ENCODE measurements at regions not wholly inside any gene's neighbourhood (a gene's known extent, or its start where the extent isn't known, plus 50 kb on each side); places are given as distances from the start of the nearest gene placed in this dataset.

GRCh38 chr18:78765142-78765541, 214.5 kb upstream of the SALL3 start:
- ATAC-seq (no peak), DNase-seq (no peak)
- H3K27ac ChIP-seq, result no peak overlapping the region
- H3K4me1 ChIP-seq, result no peaks in the 10 kb centered on the region
- peaks cover 0 to 13% (median 0%) of the 10 kb centered on the region in 9 donors for H3K27me3 ChIP-seq
- no peaks in the 10 kb centered on the region for H3K36me3 ChIP-seq
- no peak overlapping the region for H3K4me3 ChIP-seq
- peaks cover 0 to 7% (median 0%) of the 10 kb centered on the region in 12 donors for H3K9me3 ChIP-seq
- WGBS, 4 donors, result 84 to 91% (median 88%) methylated on average over 12 of the region's 12 CpGs
- intact Hi-C loops (cut with DNase I), result no loop called here
- TF ChIP-seq POLR2A (IDR thresholded peaks at IDR 0.05) (no peak), CTCF (IDR thresholded peaks at IDR 0.05) (no peak)

- WGBS, 4 donors, result 81 to 87% (median 83%) methylated on average over 23 of the region's 23 CpGs
- no peaks in the 10 kb centered on the region for H3K36me3 ChIP-seq
- no peak for TF ChIP-seq CTCF (IDR thresholded peaks at IDR 0.05)
- no peak for TF ChIP-seq POLR2A (IDR thresholded peaks at IDR 0.05)
- intact Hi-C loops (cut with DNase I), result no loop called here
- H3K4me1 ChIP-seq, result no peaks in the 10 kb centered on the region
- H3K27me3 ChIP-seq, result peaks cover 0 to 13% (median 0%) of the 10 kb centered on the region in 9 donors
- DNase-seq (peak in 1 of 5 donors; percentile 13), ATAC-seq (no peak)
- no peak overlapping the region for H3K27ac ChIP-seq
- H3K4me3 ChIP-seq, result no peak overlapping the region
- peaks cover 0 to 6% (median 0%) of the 10 kb centered on the region in 12 donors for H3K9me3 ChIP-seq
These were observed 213.9 kb upstream of the SALL3 start for GRCh38 chr18:78765637-78766281.

- DNase-seq, result no peak
- 66 to 79% (median 77%) methylated on average over 25 to 31 of the region's 31 CpGs for WGBS, 4 donors
- no peak for TF ChIP-seq CTCF (IDR thresholded peaks at IDR 0.05)
- TF ChIP-seq POLR2A (IDR thresholded peaks at IDR 0.05), result no peak
These were observed 212.7 kb upstream of the SALL3 start for GRCh38 chr18:78766651-78767533.

GRCh38 chr18:78767648-78768071, 212.0 kb upstream of the SALL3 start:
- Histone ChIP-seq H3K36me3 (no peaks in the 10 kb centered on the region), H3K4me1 (no peaks in the 10 kb centered on the region), H3K27ac (no peak overlapping the region), H3K27me3 (peaks cover 0 to 13% (median 4%) of the 10 kb centered on the region in 9 donors), H3K4me3 (no peak overlapping the region), H3K9me3 (no peaks in the 10 kb centered on the region)
- intact Hi-C loops (cut with DNase I), result no loop called here
- DNase-seq (no peak), ATAC-seq (no peak)
- WGBS, 4 donors, result 71 to 87% (median 81%) methylated on average over 8 to 14 of the region's 14 CpGs
- TF ChIP-seq POLR2A (IDR thresholded peaks at IDR 0.05) (no peak), CTCF (IDR thresholded peaks at IDR 0.05) (no peak)

More at GRCh38 chr18:78766651-78767533, 212.7 kb upstream of the SALL3 start:
- Histone ChIP-seq H3K4me3 (no peak overlapping the region), H3K27me3 (peaks cover 0 to 13% (median 0%) of the 10 kb centered on the region in 9 donors), H3K4me1 (no peaks in the 10 kb centered on the region), H3K27ac (no peak overlapping the region), H3K36me3 (no peaks in the 10 kb centered on the region), H3K9me3 (no peaks in the 10 kb centered on the region)
- ATAC-seq, result no peak
- intact Hi-C loops (cut with DNase I), result no loop called here

Measured in heart left ventricle (tissue), 16 donors.